Omental fat pad (tissue), 3 donors: ENCODE measurements at regions not wholly inside any gene's neighbourhood (a gene's known extent, or its start where the extent isn't known, plus 50 kb on each side); places are given as distances from the start of the nearest gene placed in this dataset.
"Not testable (repeated sequence)": the region's sequence is repeated elsewhere in the genome, so short reads cannot be mapped to it uniquely, and the experiment has no call there.

ENCODE experiments used
- ATAC-seq: fragments of 150-250 bp; one replicate; pipeline ENCODE4 v1.9.1; 2016; ENCODE audit warnings: mild to moderate bottlenecking, moderate library complexity; ENCODE audit not compliant: low FRiP score
- DNase-seq: peaks from one replicate; pipeline ENCODE4 v3.0.0-alpha.2; 2019; ENCODE audit warnings: low spot score
- TF ChIP-seq, protein P1 (sequence below), 3 donors: fragments of 450-650 bp; IDR thresholded peaks; one replicate each; pipeline ENCODE4 v1.5.1; 2016 to 2017; ENCODE audit warnings: antibody characterized with exemption in 3 of 3, mild to moderate bottlenecking in 3 of 3, moderate library complexity in 2 of 3

GRCh38 chr21:8998946-8999681 lies 1522.3 kb upstream of the TPTE start:
- ATAC-seq, result no peak
- no peak for DNase-seq

GRCh38 chr21:9000132-9000531 lies 1521.3 kb upstream of the TPTE start:
- DNase-seq, ATAC-seq: not testable (repeated sequence)

More at GRCh38 chr21:8998946-8999681, 1522.3 kb upstream of the TPTE start:
- TF ChIP-seq, protein P1, sequence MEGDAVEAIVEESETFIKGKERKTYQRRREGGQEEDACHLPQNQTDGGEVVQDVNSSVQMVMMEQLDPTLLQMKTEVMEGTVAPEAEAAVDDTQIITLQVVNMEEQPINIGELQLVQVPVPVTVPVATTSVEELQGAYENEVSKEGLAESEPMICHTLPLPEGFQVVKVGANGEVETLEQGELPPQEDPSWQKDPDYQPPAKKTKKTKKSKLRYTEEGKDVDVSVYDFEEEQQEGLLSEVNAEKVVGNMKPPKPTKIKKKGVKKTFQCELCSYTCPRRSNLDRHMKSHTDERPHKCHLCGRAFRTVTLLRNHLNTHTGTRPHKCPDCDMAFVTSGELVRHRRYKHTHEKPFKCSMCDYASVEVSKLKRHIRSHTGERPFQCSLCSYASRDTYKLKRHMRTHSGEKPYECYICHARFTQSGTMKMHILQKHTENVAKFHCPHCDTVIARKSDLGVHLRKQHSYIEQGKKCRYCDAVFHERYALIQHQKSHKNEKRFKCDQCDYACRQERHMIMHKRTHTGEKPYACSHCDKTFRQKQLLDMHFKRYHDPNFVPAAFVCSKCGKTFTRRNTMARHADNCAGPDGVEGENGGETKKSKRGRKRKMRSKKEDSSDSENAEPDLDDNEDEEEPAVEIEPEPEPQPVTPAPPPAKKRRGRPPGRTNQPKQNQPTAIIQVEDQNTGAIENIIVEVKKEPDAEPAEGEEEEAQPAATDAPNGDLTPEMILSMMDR (IDR thresholded peaks at IDR 0.05), result no peak

DNA sequence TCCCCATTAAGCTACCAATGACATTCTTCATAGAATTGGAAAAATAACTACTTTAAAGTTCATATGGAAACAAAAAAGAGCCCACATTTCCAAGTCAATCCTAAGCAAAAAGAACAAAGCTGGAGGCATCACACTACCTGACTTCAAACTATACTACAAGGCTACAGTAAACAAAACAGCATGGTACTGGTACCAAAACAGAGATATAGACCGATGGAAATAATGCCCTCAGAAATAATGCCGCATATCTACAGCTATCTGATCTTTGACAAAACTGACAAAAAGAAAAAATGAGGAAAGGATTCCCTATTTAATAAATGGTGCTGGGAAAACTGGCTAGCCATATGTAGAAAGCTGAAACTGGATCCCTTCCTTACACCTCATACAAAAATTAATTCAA lies 1520.7 kb upstream of the TPTE start:
- not testable (repeated sequence) for DNase-seq, ATAC-seq

DNA sequence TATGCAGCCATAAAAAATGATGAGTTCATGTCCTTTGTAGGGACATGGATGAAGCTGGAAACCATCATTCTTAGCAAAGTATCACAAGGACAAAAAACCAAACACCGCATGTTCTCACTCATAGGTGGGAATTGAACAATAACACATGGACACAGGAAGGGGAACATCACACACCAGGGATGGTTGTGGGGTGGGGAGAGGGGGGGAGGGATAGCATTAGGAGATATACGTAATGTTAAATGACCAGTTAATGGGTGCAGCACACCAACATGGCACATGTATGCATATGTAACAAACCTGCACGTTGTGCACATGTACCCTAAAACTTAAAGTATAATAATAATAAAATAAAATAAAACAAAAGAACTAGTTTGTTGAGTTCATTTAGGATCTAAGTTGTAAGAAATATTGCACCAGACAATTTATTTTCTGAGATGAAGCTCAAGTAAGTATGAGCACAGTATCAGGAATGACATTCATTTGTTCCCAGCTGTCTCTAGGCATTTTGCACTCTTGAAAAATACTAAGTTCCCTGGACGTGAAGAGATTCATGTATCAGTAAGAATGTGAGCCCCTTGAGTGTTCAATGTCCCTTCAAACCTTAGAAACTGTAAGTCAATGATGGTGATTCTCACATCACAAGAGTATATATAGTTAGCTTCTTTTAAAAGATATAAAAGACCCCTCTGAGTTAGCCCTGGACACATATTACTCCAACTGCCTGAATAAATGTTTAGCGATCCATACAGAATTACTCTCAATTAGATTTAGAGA lies 1519.3 kb upstream of the TPTE start:
- not testable (repeated sequence) for ATAC-seq, DNase-seq

DNA sequence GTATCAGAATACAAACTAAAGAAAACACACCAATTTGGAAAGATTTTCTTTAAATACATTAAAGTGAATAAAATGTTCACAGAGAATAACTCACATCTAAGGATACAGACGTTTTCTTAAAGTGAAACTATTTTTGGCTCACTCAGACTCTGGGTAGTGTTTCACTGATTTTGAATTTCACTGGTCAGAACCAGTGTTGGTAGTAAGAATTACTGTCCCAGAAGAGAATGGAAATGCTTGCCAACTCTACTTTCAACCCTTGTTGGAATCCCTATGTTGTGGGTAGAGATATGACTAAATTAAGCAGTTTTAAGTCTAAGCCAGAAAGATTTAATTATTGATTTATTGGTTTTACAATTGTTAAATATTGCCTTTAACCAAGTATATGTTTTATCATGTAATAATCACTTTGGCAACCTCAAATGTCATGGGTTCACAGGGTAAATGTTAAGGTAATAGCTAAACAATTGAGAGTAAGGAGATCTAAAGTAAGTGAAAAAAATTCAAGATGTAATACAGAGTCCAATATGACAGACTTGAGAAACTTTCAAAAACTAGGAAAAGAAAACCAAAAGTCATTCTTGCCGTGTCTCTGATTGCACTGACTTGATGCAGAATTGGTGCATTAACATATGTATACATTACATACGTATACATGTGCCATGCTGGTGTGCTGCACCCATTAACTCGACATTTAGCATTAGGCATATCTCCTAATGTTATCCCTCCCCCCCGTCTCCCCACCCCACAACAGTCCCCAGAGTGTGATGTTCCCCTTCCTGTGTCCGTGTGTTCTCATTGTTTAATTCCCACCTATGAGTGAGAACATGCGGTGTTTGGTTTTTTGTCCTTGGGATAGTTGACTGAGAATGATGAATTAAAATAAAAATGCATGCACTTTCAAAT lies 1517.2 kb upstream of the TPTE start:
- not testable (repeated sequence) for DNase-seq, ATAC-seq

DNA sequence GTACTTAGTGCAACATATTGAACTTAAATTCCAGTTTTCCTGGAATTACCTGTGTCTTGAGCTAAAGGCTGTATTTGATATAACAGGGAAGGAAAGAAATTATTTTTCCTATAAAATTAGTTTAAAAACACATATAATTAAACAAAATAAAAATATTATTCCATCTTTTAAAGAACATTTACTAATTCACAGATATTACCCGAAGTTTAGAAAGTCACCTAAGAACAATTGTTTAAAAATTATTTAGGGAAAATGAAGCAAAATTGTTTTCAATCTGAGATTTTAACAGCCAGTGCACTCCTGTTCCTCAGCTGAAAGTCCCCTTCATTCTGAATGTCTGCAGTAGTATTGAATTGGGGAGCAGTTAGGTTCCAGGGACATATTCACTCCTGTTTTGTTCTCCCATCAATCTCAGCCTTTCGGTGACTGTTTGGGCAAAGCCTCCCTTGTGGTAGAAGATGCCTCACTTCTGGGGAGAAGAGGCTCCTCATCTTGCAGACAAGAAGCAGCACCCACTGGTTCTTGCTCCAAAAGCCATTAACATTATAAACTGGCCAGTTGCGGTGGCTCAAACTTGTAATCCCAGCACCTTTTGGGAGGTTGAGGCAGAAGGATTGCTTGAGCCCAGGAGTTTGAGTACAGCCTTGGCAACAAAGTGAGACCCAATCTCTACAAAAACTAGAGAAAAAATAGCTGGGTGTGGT lies 1516.4 kb upstream of the TPTE start:
- ATAC-seq, DNase-seq: not testable (repeated sequence)

DNA sequence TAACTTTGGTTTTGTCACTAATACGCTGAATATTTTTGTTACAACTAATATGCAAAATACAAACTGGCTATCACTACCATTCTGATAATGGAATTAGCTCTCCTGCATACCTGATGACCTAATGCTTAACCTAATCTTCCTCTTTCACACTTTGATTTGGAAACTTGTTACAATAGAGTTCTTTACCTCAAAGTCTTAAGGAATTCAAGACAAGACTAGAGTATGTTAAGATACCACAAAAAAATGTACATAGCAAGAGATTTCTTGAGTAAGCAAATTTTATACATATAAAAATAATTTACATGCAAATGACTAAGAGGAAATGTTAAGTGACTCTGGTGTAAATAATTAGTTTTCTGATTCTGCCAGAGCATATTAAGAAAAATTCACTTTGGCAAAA lies 1515.7 kb upstream of the TPTE start:
- not testable (repeated sequence) for DNase-seq, ATAC-seq

GRCh38 chr21:9006111-9006510 lies 1515.3 kb upstream of the TPTE start:
- not testable (repeated sequence) for ATAC-seq

DNA sequence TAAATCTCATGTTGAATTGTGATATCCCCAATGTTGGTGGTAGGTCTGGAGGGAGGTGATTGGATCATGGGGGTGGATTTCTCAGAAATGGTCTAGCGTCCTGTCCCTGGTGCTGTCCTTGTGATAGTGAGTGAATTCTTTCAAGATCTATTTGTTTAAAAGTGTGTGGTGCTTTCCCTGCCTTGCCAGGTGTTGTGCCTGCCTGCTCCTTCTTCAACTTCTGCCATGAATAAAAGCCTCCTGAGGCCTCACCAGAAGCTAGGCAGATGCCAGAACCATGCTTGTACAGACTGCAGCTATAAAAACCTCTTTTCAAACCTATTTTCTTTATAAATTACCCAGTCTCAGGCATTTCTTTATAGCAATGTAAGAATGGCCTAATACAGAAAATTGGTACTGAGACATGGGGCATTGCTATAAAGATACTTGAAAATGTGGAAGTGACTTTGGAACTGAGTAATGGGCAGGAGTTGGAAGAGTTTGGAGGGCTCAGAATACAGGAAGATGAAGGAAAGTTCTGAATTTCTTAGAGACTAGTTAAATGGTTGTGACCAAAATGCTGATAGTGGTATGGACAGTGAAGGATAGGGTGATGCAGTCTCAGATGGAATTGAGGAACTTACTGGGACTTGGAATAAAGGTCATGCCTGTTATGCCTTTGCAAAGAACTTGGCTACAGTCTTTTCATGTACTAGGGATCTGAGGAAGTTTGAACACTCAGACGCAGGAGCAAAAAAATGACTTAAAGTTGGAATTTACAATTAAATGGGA lies 1514.6 kb upstream of the TPTE start:
- not testable (repeated sequence) for ATAC-seq, DNase-seq

More at GRCh38 chr21:9006111-9006510, 1515.3 kb upstream of the TPTE start:
- DNase-seq, result not testable (repeated sequence)

- TF ChIP-seq, protein P1 (IDR thresholded peaks at IDR 0.05), result no peak
- no peak for DNase-seq
- no peak for ATAC-seq
Measured at GRCh38 chr21:9008636-9009035, 1512.7 kb upstream of the TPTE start.

- not testable (repeated sequence) for ATAC-seq
Measured at GRCh38 chr21:9009267-9010016, 1511.9 kb upstream of the TPTE start.

DNA sequence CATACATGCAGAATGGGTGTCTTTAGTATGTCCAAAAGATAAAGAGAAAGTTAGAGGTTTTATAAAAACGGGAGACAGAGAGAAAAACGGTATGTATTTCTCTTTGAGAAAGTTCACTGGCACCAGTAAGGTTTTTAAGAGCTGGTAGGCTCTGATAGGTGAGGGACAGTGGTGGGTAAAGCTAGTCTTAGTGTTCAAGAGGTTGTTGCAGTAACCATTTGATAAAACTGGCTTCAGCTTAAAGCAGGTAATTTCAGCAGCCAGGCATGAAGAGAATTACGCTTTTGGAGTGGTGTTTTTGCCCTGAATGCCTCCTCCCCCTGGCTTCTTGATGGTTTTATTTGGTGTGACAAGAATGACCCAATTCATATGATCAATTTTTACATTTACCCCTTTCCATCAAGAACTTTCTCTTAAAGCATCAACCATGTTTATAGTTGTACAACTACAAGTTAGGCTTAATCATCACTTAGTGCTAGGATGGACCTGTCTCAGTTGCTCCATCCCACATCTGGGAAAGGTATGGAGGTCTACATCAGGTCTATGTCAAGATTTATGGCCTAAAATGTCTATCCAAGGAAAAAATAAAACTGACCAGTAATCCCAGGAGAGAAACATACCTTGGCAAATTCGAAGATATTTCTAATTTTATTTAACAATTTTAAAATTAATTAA lies 1511.1 kb upstream of the TPTE start:
- DNase-seq, ATAC-seq: not testable (repeated sequence)

More at GRCh38 chr21:9009267-9010016, 1511.9 kb upstream of the TPTE start:
- not testable (repeated sequence) for DNase-seq

GRCh38 chr21:9010936-9011890 lies 1510.2 kb upstream of the TPTE start:
- DNase-seq, ATAC-seq: not testable (repeated sequence)
